Tibial nerve (tissue), 4 donors: ENCODE measurements at regions not wholly inside any gene's neighbourhood (a gene's known extent, or its start where the extent isn't known, plus 50 kb on each side); places are given as distances from the start of the nearest gene placed in this dataset.

Source experiments
- DNase-seq, 2 donors: peaks; one replicate each; pipeline ENCODE4 v3.0.0-alpha.2; 2019; ENCODE audit warnings: low spot score in 2 of 2
- H3K27ac ChIP-seq, 4 donors: fragments of 200-600 bp; sonication (generic) in 3 of 4; one replicate each; pipeline ENCODE4 v1.5.1; 2017 to 2019; ENCODE audit warnings: mild to moderate bottlenecking in 1 of 4
- H3K27me3 ChIP-seq, 2 donors: fragments of 200-600 bp; sonication (generic) in 1 of 2; one replicate each; pipeline versions ENCODE4 v1.5.1 to v1.6.0; 2017 to 2019
- H3K36me3 ChIP-seq, 3 donors: fragments of 200-600 bp; sonication (generic); one replicate each; pipeline ENCODE4 v1.5.1; 2018 to 2019
- H3K4me1 ChIP-seq, 4 donors: fragments of 200-600 bp; sonication (generic) in 3 of 4; one replicate each; pipeline ENCODE4 v1.5.1; 2017 to 2019
- H3K4me3 ChIP-seq, 4 donors: fragments of 200-600 bp; sonication (generic) in 3 of 4; one replicate each; pipeline ENCODE4 v1.5.1; 2017 to 2019; ENCODE audit warnings: mild to moderate bottlenecking in 1 of 4, moderate library complexity in 1 of 4
- H3K9me3 ChIP-seq, 4 donors: fragments of 200-600 bp; sonication (generic) in 3 of 4; one replicate each; pipeline ENCODE4 v1.5.1; 2017 to 2019
- CTCF ChIP-seq, 5 experiments: fragments of 200-600 bp in 3 of 5; fragments of 450-650 bp in 2 of 5; sonication (generic) in 3 of 5; IDR thresholded peaks; one replicate each; pipeline ENCODE4 v1.5.1; 2016 to 2019; ENCODE audit warnings: antibody characterized with exemption in 5 of 5, mild to moderate bottlenecking in 3 of 5, moderate library complexity in 2 of 5
- EP300 ChIP-seq, 2 donors: sonication (generic); formaldehyde crosslinking; IDR thresholded peaks; one replicate each; pipeline ENCODE4 v1.6.1; 2017; ENCODE audit warnings: antibody characterized with exemption in 2 of 2, mild to moderate bottlenecking in 1 of 2
- POLR2A ChIP-seq, 2 donors: fragments of 450-650 bp; IDR thresholded peaks; one replicate each; pipeline ENCODE4 v1.6.1; 2017; ENCODE audit warnings: antibody characterized with exemption in 2 of 2, mild to moderate bottlenecking in 2 of 2, moderate library complexity in 2 of 2
- WGBS, 2 donors: methylation state at CpG; one replicate each; pipeline ENCODE4 v1.1.5; 2018; 5-methylcytosine and 5-hydroxymethylcytosine counted together

GRCh38 chr6:44571510-44571909 lies 184.0 kb downstream of the CDC5L start:
- no peak for DNase-seq
- Histone ChIP-seq H3K4me1 (peaks cover 0 to 25% (median 0%) of the 10 kb centered on the region in 4 donors), H3K27ac (no peak overlapping the region), H3K9me3 (no peaks in the 10 kb centered on the region), H3K4me3 (no peak overlapping the region), H3K36me3 (no peaks in the 10 kb centered on the region), H3K27me3 (no peaks in the 10 kb centered on the region)
- TF ChIP-seq EP300 (IDR thresholded peaks at IDR 0.05) (no peak), POLR2A (IDR thresholded peaks at IDR 0.05) (no peak), CTCF (IDR thresholded peaks at IDR 0.05) (no peak)
- 86 to 91% methylated on average over 1 of the region's 1 CpG for WGBS, 2 donors

- TF ChIP-seq CTCF (IDR thresholded peaks at IDR 0.05), result no peak
- no peak for TF ChIP-seq EP300 (IDR thresholded peaks at IDR 0.05)
- no peak for TF ChIP-seq POLR2A (IDR thresholded peaks at IDR 0.05)
- H3K27ac ChIP-seq, result no peak overlapping the region
These were observed 184.8 kb downstream of the CDC5L start for GRCh38 chr6:44572346-44572745.

GRCh38 chr6:44575644-44576043 lies 188.1 kb downstream of the CDC5L start:
- no peaks in the 10 kb centered on the region for H3K36me3 ChIP-seq
- no peak overlapping the region for H3K4me3 ChIP-seq
- no peaks in the 10 kb centered on the region for H3K9me3 ChIP-seq
- no peaks in the 10 kb centered on the region for H3K27me3 ChIP-seq
- TF ChIP-seq EP300 (IDR thresholded peaks at IDR 0.05) (no peak), POLR2A (IDR thresholded peaks at IDR 0.05) (no peak), CTCF (IDR thresholded peaks at IDR 0.05) (no peak)
- H3K27ac ChIP-seq, result no peak overlapping the region
- peaks cover 0 to 14% (median 0%) of the 10 kb centered on the region in 4 donors for H3K4me1 ChIP-seq
- no peak for DNase-seq

More at GRCh38 chr6:44572346-44572745, 184.8 kb downstream of the CDC5L start:
- H3K4me3 ChIP-seq, result no peak overlapping the region
- peaks cover 0 to 29% (median 0%) of the 10 kb centered on the region in 4 donors for H3K4me1 ChIP-seq
- H3K36me3 ChIP-seq, result no peaks in the 10 kb centered on the region
- H3K9me3 ChIP-seq, result no peaks in the 10 kb centered on the region
- DNase-seq, result no peak
- no peaks in the 10 kb centered on the region for H3K27me3 ChIP-seq

GRCh38 chr6:44576132-44576631 lies 188.7 kb downstream of the CDC5L start:
- Histone ChIP-seq H3K4me3 (no peak overlapping the region), H3K4me1 (peaks cover 0 to 12% (median 0%) of the 10 kb centered on the region in 4 donors), H3K9me3 (no peaks in the 10 kb centered on the region), H3K27ac (no peak overlapping the region), H3K27me3 (no peaks in the 10 kb centered on the region), H3K36me3 (no peaks in the 10 kb centered on the region)
- 50 to 56% methylated on average over 1 of the region's 1 CpG for WGBS, 2 donors
- DNase-seq, result no peak
- TF ChIP-seq POLR2A (IDR thresholded peaks at IDR 0.05) (no peak), EP300 (IDR thresholded peaks at IDR 0.05) (no peak), CTCF (IDR thresholded peaks at IDR 0.05) (no peak)

- Histone ChIP-seq H3K27me3 (no peaks in the 10 kb centered on the region), H3K27ac (no peak overlapping the region), H3K9me3 (peaks cover 0 to 27% (median 5%) of the 10 kb centered on the region in 4 donors), H3K4me3 (no peak overlapping the region), H3K36me3 (no peaks in the 10 kb centered on the region), H3K4me1 (peaks cover 0 to 11% (median 0%) of the 10 kb centered on the region in 4 donors)
- no peak for TF ChIP-seq POLR2A (IDR thresholded peaks at IDR 0.05)
- no peak for TF ChIP-seq CTCF (IDR thresholded peaks at IDR 0.05)
- TF ChIP-seq EP300 (IDR thresholded peaks at IDR 0.05), result no peak
- WGBS, 2 donors, result 75 to 77% methylated on average over 5 of the region's 5 CpGs
- no peak for DNase-seq
These were observed 193.4 kb downstream of the CDC5L start for GRCh38 chr6:44580901-44581300.
